Stomach (tissue), 4 donors: ENCODE measurements at regions not wholly inside any gene's neighbourhood (a gene's known extent, or its start where the extent isn't known, plus 50 kb on each side); places are given as distances from the start of the nearest gene placed in this dataset.

Source experiments
- EP300 ChIP-seq: sonication (generic); formaldehyde crosslinking; IDR thresholded peaks from one replicate; pipeline ENCODE4 v1.6.1; 2017; ENCODE audit warnings: antibody characterized with exemption
- POLR2A ChIP-seq, 4 donors: fragments of 450-650 bp; IDR thresholded peaks; one replicate each; pipeline ENCODE4 v1.6.1; 2016; ENCODE audit warnings: antibody characterized with exemption in 4 of 4, control low read depth in 2 of 4, mild to moderate bottlenecking in 1 of 4, moderate library complexity in 1 of 4
- POLR2AphosphoS5 ChIP-seq, 3 donors: sonication (generic); formaldehyde crosslinking; IDR thresholded peaks; one replicate each; pipeline ENCODE4 v1.6.1; 2016; ENCODE audit warnings: antibody characterized with exemption in 3 of 3
- TF ChIP-seq, protein P1 (sequence below), 7 experiments: fragments of 450-650 bp in 4 of 7; fragments of 200-600 bp in 3 of 7; sonication (generic) in 3 of 7; IDR thresholded peaks; one replicate each; pipeline ENCODE4 v1.5.1; 2016 to 2019; ENCODE audit warnings: antibody characterized with exemption in 7 of 7, control low read depth in 2 of 7, mild to moderate bottlenecking in 1 of 7

DNA sequence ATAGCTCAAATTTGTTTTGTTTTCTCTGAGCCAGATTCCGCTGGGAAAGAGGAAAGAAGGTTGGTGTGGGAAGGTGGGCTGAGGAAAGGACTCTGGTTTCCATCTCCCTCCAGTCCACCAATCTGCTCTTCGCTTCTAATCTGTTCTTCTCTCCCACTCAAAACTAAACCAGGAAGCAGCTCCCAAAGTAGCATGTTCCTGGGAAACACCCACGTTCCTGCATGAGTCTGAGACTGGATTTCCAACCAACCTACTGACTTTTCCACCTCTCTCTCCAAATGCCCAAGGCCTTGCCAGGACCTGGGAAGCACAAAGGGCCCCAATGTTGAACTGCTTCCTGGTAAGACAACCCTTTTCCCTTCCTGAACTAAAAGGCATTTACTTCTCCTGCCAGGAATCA lies 110.2 kb downstream of the WT1 start:
- TF ChIP-seq, protein P1, sequence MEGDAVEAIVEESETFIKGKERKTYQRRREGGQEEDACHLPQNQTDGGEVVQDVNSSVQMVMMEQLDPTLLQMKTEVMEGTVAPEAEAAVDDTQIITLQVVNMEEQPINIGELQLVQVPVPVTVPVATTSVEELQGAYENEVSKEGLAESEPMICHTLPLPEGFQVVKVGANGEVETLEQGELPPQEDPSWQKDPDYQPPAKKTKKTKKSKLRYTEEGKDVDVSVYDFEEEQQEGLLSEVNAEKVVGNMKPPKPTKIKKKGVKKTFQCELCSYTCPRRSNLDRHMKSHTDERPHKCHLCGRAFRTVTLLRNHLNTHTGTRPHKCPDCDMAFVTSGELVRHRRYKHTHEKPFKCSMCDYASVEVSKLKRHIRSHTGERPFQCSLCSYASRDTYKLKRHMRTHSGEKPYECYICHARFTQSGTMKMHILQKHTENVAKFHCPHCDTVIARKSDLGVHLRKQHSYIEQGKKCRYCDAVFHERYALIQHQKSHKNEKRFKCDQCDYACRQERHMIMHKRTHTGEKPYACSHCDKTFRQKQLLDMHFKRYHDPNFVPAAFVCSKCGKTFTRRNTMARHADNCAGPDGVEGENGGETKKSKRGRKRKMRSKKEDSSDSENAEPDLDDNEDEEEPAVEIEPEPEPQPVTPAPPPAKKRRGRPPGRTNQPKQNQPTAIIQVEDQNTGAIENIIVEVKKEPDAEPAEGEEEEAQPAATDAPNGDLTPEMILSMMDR (IDR thresholded peaks at IDR 0.05) = no peak
- TF ChIP-seq POLR2A (IDR thresholded peaks at IDR 0.05) = no peak
- no peak for TF ChIP-seq POLR2AphosphoS5 (IDR thresholded peaks at IDR 0.05)
- TF ChIP-seq EP300 = no peak
